HCT116 (cell line): ENCODE measurements at regions not wholly inside any gene's neighbourhood (a gene's known extent, or its start where the extent isn't known, plus 50 kb on each side); places are given as distances from the start of the nearest gene placed in this dataset.

Source experiments
- ATAC-seq: fragments of 200-7000 bp; cut with Tn5 transposase; 2 replicates; pipeline ENCODE4 v1.9.1; 2020; ENCODE audit warnings: mild to moderate bottlenecking, moderate library complexity
- BruUV-seq: library from RNA; stranded (reverse); fragments of 400-500 nt; replicated peaks from 2 replicates; lab custom pipeline; 2021; lab: Mats Ljungman, UMichigan
- CTCF ChIA-PET: fragments of 300-600 bp; sonication (Branson Sonifier 250); formaldehyde crosslinking; loops from one replicate; lab custom pipeline; 2021; ENCODE audit warnings: antibody characterized with exemption; lab: Charles Lee
- POLR2A ChIA-PET: fragments of 300-600, 350-600 bp; sonication (Branson Sonifier 250); formaldehyde crosslinking; loops from one replicate; lab custom pipeline; 2021; ENCODE audit warnings: antibody characterized with exemption; lab: Charles Lee
- RAD21 ChIA-PET, 2 experiments: fragments of 300-600 bp; sonication (Branson Sonifier 250); formaldehyde crosslinking; loops; one replicate each; lab custom pipeline; 2023; ENCODE audit warnings: low total read pairs in 2 of 2; ENCODE audit not compliant: uncharacterized antibody in 2 of 2, unreplicated experiment in 2 of 2, low non-redundant PET in 1 of 2; lab: Charles Lee
- DNase-seq: peaks from one replicate; pipeline ENCODE4 v3.0.0-alpha.2; 2010; ENCODE audit warnings: low read depth, low spot score
- H2AFZ ChIP-seq: fragments of 200-600 bp; shearing (Covaris generic), sonication (generic); 2 replicates; pipeline ENCODE4 v1.6.1; 2017; ENCODE audit warnings: low read depth, mixed run types, mixed read lengths, antibody characterized with exemption, low read length; ENCODE audit not compliant: poor library complexity, severe bottlenecking
- H3K27ac ChIP-seq: 2 replicates; pipeline ENCODE4 v1.5.1; 2012; ENCODE audit warnings: low read depth, low read length
- H3K27me3 ChIP-seq: fragments of 200-600 bp; sonication (generic); 2 replicates; pipeline ENCODE4 v1.6.1; 2016; ENCODE audit warnings: mixed run types, low read length, mixed read lengths; ENCODE audit not compliant: insufficient read depth
- H3K36me3 ChIP-seq, 2 experiments: fragments of 200-500 bp in 1 of 2; fragments of 200-600 bp in 1 of 2; sonication (Bioruptor generic) in 1 of 2; sonication (generic) in 1 of 2; 2 replicates each; pipeline versions ENCODE4 v1.5.1 to v1.6.1; 2014 to 2016; ENCODE audit warnings: low read length in 2 of 2, inconsistent platforms in 1 of 2, mixed read lengths in 1 of 2, mixed run types in 1 of 2; ENCODE audit not compliant: insufficient read depth in 2 of 2, control insufficient read depth in 1 of 2
- H3K4me1 ChIP-seq, 2 experiments: fragments of 200-600 bp in 1 of 2; sonication (generic) in 1 of 2; 2 replicates each; pipeline versions ENCODE4 v1.5.1 to v1.6.1; 2012 to 2017; ENCODE audit warnings: low read length in 2 of 2, inconsistent platforms in 1 of 2, mild to moderate bottlenecking in 1 of 2, mixed read lengths in 1 of 2, mixed run types in 1 of 2, moderate library complexity in 1 of 2; ENCODE audit not compliant: insufficient read depth in 2 of 2, control insufficient read depth in 1 of 2
- H3K4me2 ChIP-seq: fragments of 200-600 bp; sonication (generic); 2 replicates; pipeline ENCODE4 v1.6.1; 2017; ENCODE audit warnings: mixed run types, low read length, mixed read lengths
- H3K4me3 ChIP-seq, 2 experiments: fragments of 200-600 bp in 1 of 2; sonication (generic) in 1 of 2; replicated peaks in 1 of 2; 2 replicates each; pipeline ENCODE4 v1.5.1; 2011 to 2016; ENCODE audit warnings: low read length in 2 of 2, control low read depth in 1 of 2, low read depth in 1 of 2, mild to moderate bottlenecking in 1 of 2, mixed read lengths in 1 of 2, mixed run types in 1 of 2
- H3K79me2 ChIP-seq: fragments of 200-600 bp; sonication (generic); 2 replicates; pipeline ENCODE4 v1.6.1; 2017; ENCODE audit warnings: mild to moderate bottlenecking, mixed run types, low read length, moderate library complexity, mixed read lengths; ENCODE audit not compliant: insufficient read depth
- H3K9ac ChIP-seq: fragments of 200-600 bp; sonication (generic); 2 replicates; pipeline ENCODE4 v1.6.1; 2016; ENCODE audit warnings: low read length, mixed read lengths
- H3K9me2 ChIP-seq: fragments of 200-600 bp; sonication (generic), shearing (Covaris generic); 2 replicates; pipeline ENCODE4 v1.6.1; 2017; ENCODE audit warnings: mixed run types, mild to moderate bottlenecking, moderate library complexity; ENCODE audit not compliant: insufficient read depth
- H3K9me3 ChIP-seq, 2 experiments: fragments of 200-500 bp in 1 of 2; fragments of 200-600 bp in 1 of 2; sonication (Bioruptor generic) in 1 of 2; sonication (generic) in 1 of 2; 2 replicates each; pipeline ENCODE4 v1.6.1; 2014 to 2017; ENCODE audit warnings: low read length in 2 of 2, mixed read lengths in 2 of 2, inconsistent platforms in 1 of 2, low read depth in 1 of 2, mild to moderate bottlenecking in 1 of 2, mixed run types in 1 of 2, moderate library complexity in 1 of 2; ENCODE audit not compliant: control insufficient read depth in 1 of 2, insufficient read depth in 1 of 2
- H4K20me1 ChIP-seq: fragments of 200-600 bp; sonication (generic), shearing (Covaris generic); 2 replicates; pipeline ENCODE4 v1.6.1; 2017; ENCODE audit warnings: mixed run types, mild to moderate bottlenecking, moderate library complexity; ENCODE audit not compliant: insufficient read depth
- CBX3 ChIP-seq: IDR thresholded peaks from 2 replicates; pipeline ENCODE4 v1.6.1; 2012; ENCODE audit warnings: low read depth
- CEBPB ChIP-seq: IDR thresholded peaks from 2 replicates; pipeline ENCODE4 v1.6.1; 2012; ENCODE audit warnings: low read depth
- CTCF ChIP-seq, 3 experiments: fragments of 200-600 bp in 1 of 3; sonication (generic) in 1 of 3; IDR thresholded peaks in 2 of 3; conservative IDR thresholded peaks in 1 of 3; 2 replicates each; pipeline ENCODE4 v1.5.1; 2012 to 2017; ENCODE audit warnings: low read depth in 2 of 3, low read length in 2 of 3, antibody characterized with exemption in 1 of 3, borderline replicate concordance in 1 of 3, control low read depth in 1 of 3, mild to moderate bottlenecking in 1 of 3, mixed read lengths in 1 of 3, mixed run types in 1 of 3, moderate library complexity in 1 of 3; ENCODE audit not compliant: insufficient read depth in 1 of 3
- EZH2 ChIP-seq: fragments of 200-600 bp; sonication (generic); IDR thresholded peaks from 2 replicates; pipeline ENCODE4 v1.6.1; 2017; ENCODE audit warnings: antibody characterized with exemption, mixed run types
- EZH2phosphoT487 ChIP-seq: fragments of 200-600 bp; IDR thresholded peaks from 2 replicates; pipeline ENCODE4 v1.6.1; 2018; ENCODE audit warnings: antibody characterized with exemption, borderline replicate concordance
- FOSL1 ChIP-seq: IDR thresholded peaks from 2 replicates; pipeline ENCODE4 v1.6.1; 2012; ENCODE audit warnings: low read depth
- JUND ChIP-seq: IDR thresholded peaks from 2 replicates; pipeline ENCODE4 v1.6.1; 2012
- MAX ChIP-seq: IDR thresholded peaks from 2 replicates; pipeline ENCODE4 v1.6.1; 2012
- POLR2A ChIP-seq: IDR thresholded peaks from 2 replicates; pipeline ENCODE4 v1.7.0; 2011; ENCODE audit warnings: borderline replicate concordance; ENCODE audit not compliant: insufficient read depth, insufficient read length; ENCODE audit errors: extremely low read depth
- POLR2AphosphoS5 ChIP-seq: IDR thresholded peaks from 2 replicates; pipeline ENCODE4 v1.6.1; 2011; ENCODE audit warnings: mild to moderate bottlenecking, low read depth, low read length, moderate library complexity
- REST ChIP-seq: IDR thresholded peaks from 2 replicates; pipeline ENCODE4 v1.6.1; 2012; ENCODE audit warnings: low read depth
- SIN3A ChIP-seq: IDR thresholded peaks from 2 replicates; pipeline ENCODE4 v1.6.1; 2012; ENCODE audit warnings: low read depth
- SP1 ChIP-seq: IDR thresholded peaks from 2 replicates; pipeline ENCODE4 v1.6.1; 2012; ENCODE audit warnings: low read depth
- SRF ChIP-seq: IDR thresholded peaks from 2 replicates; pipeline ENCODE4 v1.6.1; 2012; ENCODE audit warnings: low read depth
- TCF7L2 ChIP-seq: IDR thresholded peaks from 2 replicates; pipeline ENCODE4 v1.7.0; 2011; ENCODE audit warnings: borderline replicate concordance, inconsistent platforms; ENCODE audit not compliant: insufficient read depth, insufficient read length; ENCODE audit errors: extremely low read depth
- YY1 ChIP-seq: IDR thresholded peaks from 2 replicates; pipeline ENCODE4 v1.6.1; 2011; ENCODE audit warnings: low read length, low read depth, moderate library complexity, mild to moderate bottlenecking; ENCODE audit not compliant: insufficient replicate concordance; ENCODE audit errors: extremely low read depth
- ZBTB33 ChIP-seq: IDR thresholded peaks from 2 replicates; pipeline ENCODE4 v1.6.1; 2011; ENCODE audit warnings: mild to moderate bottlenecking, low read length, moderate library complexity; ENCODE audit not compliant: insufficient replicate concordance; ENCODE audit errors: extremely low read depth
- ZFX ChIP-seq: fragments of 450-650 bp; IDR thresholded peaks from 2 replicates; pipeline ENCODE4 v1.6.1; 2017
- ZNF274 ChIP-seq: fragments of 200-500 bp; sonication (Bioruptor generic); IDR thresholded peaks from 2 replicates; pipeline ENCODE4 v1.6.1; 2014; ENCODE audit warnings: mild to moderate bottlenecking, low read depth, low read length, inconsistent platforms
- intact Hi-C: fragments of 100-400 bp; cut with micrococcal nuclease; formaldehyde crosslinking; loops from 2 replicates; pipeline ENCODE4 v1.10.0; 2022
- TF ChIP-seq, protein P1 (sequence below): IDR thresholded peaks from 2 replicates; pipeline ENCODE4 v1.6.1; 2012

DNA sequence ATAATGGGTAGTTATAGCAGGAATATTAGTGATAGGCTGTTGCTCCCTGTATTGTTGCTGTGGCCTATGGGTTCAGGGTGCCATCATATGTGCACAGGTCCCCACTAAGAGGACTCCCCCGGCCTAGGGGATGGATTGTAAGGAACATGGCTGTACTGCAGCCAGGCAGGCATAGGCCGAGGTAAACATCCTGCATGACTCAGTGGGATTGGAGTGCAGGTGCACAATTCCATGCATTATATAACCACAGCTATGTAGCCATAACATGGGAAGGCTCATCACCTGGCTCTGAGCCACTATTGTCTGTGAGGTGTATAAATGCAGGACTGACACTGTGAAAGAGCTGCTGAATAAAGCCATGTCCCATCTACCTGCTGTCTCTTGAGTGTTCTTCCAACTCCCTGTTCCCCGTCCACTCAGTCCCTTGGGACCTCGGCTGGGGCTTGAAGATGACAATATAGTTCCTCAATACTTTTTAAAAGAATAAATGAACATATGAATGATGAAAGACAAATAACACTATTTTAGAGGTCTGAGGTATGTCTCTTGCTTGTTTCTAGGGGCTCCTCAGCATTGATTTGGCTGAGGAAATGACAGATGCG lies 425.2 kb downstream of the IDS start:
- Histone ChIP-seq H3K9ac (no peak overlapping the region), H3K4me1 (no peaks in the 10 kb centered on the region), H3K4me2 (no peak overlapping the region), H3K27ac (no peak overlapping the region), H3K27me3 (no peaks in the 10 kb centered on the region), H3K9me2 (no peaks in the 10 kb centered on the region), H3K9me3 (no peaks in the 10 kb centered on the region), H2AFZ (no peak overlapping the region), H4K20me1 (no peaks in the 10 kb centered on the region), H3K36me3 (no peaks in the 10 kb centered on the region), H3K79me2 (no peaks in the 10 kb centered on the region), H3K4me3 (no peak overlapping the region)
- BruUV-seq = no TSS peak
- DNase-seq (no peak), ATAC-seq (no peak)
- POLR2A ChIA-PET = no interaction called here
- intact Hi-C loops = no loop called here
- RAD21 ChIA-PET = no interaction called here
- CTCF ChIA-PET = no interaction called here
- TF ChIP-seq SRF (no peak), REST (no peak), FOSL1 (no peak), CTCF (IDR thresholded peaks at IDR 0.05 in 2 of 3, conservative IDR thresholded peaks at IDR 0.05 in 1 of 3; ENCODE audit: borderline replicate concordance in 1 of 3, insufficient read depth in 1 of 3, low read depth in 2 of 3, low read length in 2 of 3) (no peak), ZBTB33 (no peak), YY1 (no peak), POLR2AphosphoS5 (no peak), EZH2phosphoT487 (no peak), ZFX (no peak), ZNF274 (no peak), TCF7L2 (no peak), CBX3 (no peak), JUND (no peak), CEBPB (no peak), SIN3A (no peak), POLR2A (no peak), MAX (no peak), EZH2 (no peak), SP1 (no peak)
- TF ChIP-seq, protein P1, sequence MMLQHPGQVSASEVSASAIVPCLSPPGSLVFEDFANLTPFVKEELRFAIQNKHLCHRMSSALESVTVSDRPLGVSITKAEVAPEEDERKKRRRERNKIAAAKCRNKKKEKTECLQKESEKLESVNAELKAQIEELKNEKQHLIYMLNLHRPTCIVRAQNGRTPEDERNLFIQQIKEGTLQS = no peak
